ENCODE measurements at regions not wholly inside any gene's neighbourhood (a gene's known extent, or its start where the extent isn't known, plus 50 kb on each side); places are given as distances from the start of the nearest gene placed in this dataset.

- TF ChIP-seq EZH2 (IDR thresholded peaks at IDR 0.05; ENCODE audit: borderline replicate concordance, control insufficient read depth, low read depth, low read length) (no peak), CBX3 (IDR thresholded peaks at IDR 0.05; ENCODE audit: borderline replicate concordance, low read depth) (no peak), PRDM15 (CRISPR knock-in tag; IDR thresholded peaks at IDR 0.05) (no peak)
These were observed 209.9 kb upstream of the VSTM2A start for GRCh38 chr7:54332301-54332700.

All from GM12878 (cell line).